IMR-90 (cell line): ENCODE measurements at regions not wholly inside any gene's neighbourhood (a gene's known extent, or its start where the extent isn't known, plus 50 kb on each side); places are given as distances from the start of the nearest gene placed in this dataset.

Experiments used
- ATAC-seq: fragments of 200-7000 bp; cut with Tn5 transposase; 2 replicates; pipeline ENCODE4 v1.9.1; 2020; ENCODE audit warnings: low read depth, mild to moderate bottlenecking, moderate library complexity
- BruUV-seq: library from RNA; stranded (reverse); fragments of 400-500 nt; replicated peaks from 2 replicates; lab custom pipeline; 2021; lab: Mats Ljungman, UMichigan
- CTCF ChIA-PET: fragments of 300-600 bp; formaldehyde crosslinking; extraction: SDS; loops from one replicate; lab custom pipeline; 2021; ENCODE audit warnings: antibody characterized with exemption; lab: Yijun Ruan, JAX
- POLR2A ChIA-PET: fragments of 300-600 bp; sonication (Branson Sonifier 250); formaldehyde crosslinking; loops from one replicate; lab custom pipeline; 2022; ENCODE audit warnings: antibody characterized with exemption; ENCODE audit not compliant: unreplicated experiment; lab: Charles Lee
- DNase-seq: peaks from one replicate; pipeline ENCODE4 v3.0.0; 2013
- H2AFZ ChIP-seq: replicated peaks from 2 replicates; pipeline ENCODE3; 2013; ENCODE audit warnings: low read length, mild to moderate bottlenecking; ENCODE audit not compliant: poor library complexity
- H2AK5ac ChIP-seq: 2 replicates; pipeline ENCODE4 v1.6.1; 2013; ENCODE audit warnings: low read depth, low read length, inconsistent platforms
- H2AK9ac ChIP-seq: replicated peaks from 2 replicates; pipeline ENCODE3; 2013; ENCODE audit warnings: mild to moderate bottlenecking, low read depth, low read length, moderate library complexity; ENCODE audit not compliant: poor library complexity
- H2BK120ac ChIP-seq: 2 replicates; pipeline ENCODE4 v1.6.1; 2013; ENCODE audit warnings: low read depth, low read length, inconsistent platforms
- H2BK15ac ChIP-seq: 3 replicates; pipeline ENCODE4 v1.6.1; 2013; ENCODE audit warnings: low read depth, low read length, inconsistent platforms
- H2BK20ac ChIP-seq: 2 replicates; pipeline ENCODE4 v1.6.1; 2013; ENCODE audit warnings: low read depth, mild to moderate bottlenecking, inconsistent platforms, low read length, moderate library complexity
- H2BK5ac ChIP-seq: 2 replicates; pipeline ENCODE4 v1.6.1; 2013; ENCODE audit warnings: mild to moderate bottlenecking, low read depth, low read length, inconsistent platforms; ENCODE audit not compliant: poor library complexity, severe bottlenecking
- H3K14ac ChIP-seq: replicated peaks from 2 replicates; pipeline ENCODE4 v1.6.1; 2013; ENCODE audit warnings: low read depth, low read length, inconsistent platforms
- H3K18ac ChIP-seq: 2 replicates; pipeline ENCODE4 v1.6.1; 2013; ENCODE audit warnings: low read depth, low read length, control low read depth
- H3K23ac ChIP-seq: 2 replicates; pipeline ENCODE4 v1.6.1; 2013; ENCODE audit warnings: low read depth, low read length, inconsistent platforms
- H3K27ac ChIP-seq: 2 replicates; pipeline ENCODE4 v1.5.1; 2013; ENCODE audit warnings: mild to moderate bottlenecking, control low read depth, low read length; ENCODE audit not compliant: insufficient read depth
- H3K27me3 ChIP-seq: 2 replicates; pipeline ENCODE4 v1.6.1; 2013; ENCODE audit warnings: low read length; ENCODE audit not compliant: control insufficient read depth, insufficient read depth
- H3K36me3 ChIP-seq: 2 replicates; pipeline ENCODE4 v1.6.1; 2013; ENCODE audit warnings: low read length, mixed read lengths; ENCODE audit not compliant: control insufficient read depth, insufficient read depth
- H3K4ac ChIP-seq: 2 replicates; pipeline ENCODE4 v1.6.1; 2013; ENCODE audit warnings: low read depth, low read length, inconsistent platforms
- H3K4me1 ChIP-seq: 2 replicates; pipeline ENCODE4 v1.6.1; 2013; ENCODE audit warnings: low read length, mixed read lengths; ENCODE audit not compliant: control insufficient read depth, insufficient read depth
- H3K4me2 ChIP-seq: 2 replicates; pipeline ENCODE4 v1.6.1; 2013; ENCODE audit warnings: low read depth, mild to moderate bottlenecking, control low read depth, low read length, moderate library complexity
- H3K4me3 ChIP-seq: 2 replicates; pipeline ENCODE4 v1.5.1; 2013; ENCODE audit warnings: low read depth, mild to moderate bottlenecking, control low read depth, low read length, moderate library complexity; ENCODE audit not compliant: insufficient read depth
- H3K56ac ChIP-seq: 2 replicates; pipeline ENCODE4 v1.6.1; 2013; ENCODE audit warnings: low read length, inconsistent platforms; ENCODE audit not compliant: insufficient read depth; ENCODE audit errors: extremely low read depth
- H3K79me1 ChIP-seq, 2 experiments: 2 replicates each; pipeline ENCODE4 v1.6.1; 2013; ENCODE audit warnings: low read length in 2 of 2, inconsistent platforms in 1 of 2, low read depth in 1 of 2
- H3K9ac ChIP-seq: 2 replicates; pipeline ENCODE4 v1.6.1; 2013; ENCODE audit warnings: low read depth, low read length, control low read depth
- H3K9me1 ChIP-seq: 2 replicates; pipeline ENCODE4 v1.6.1; 2013; ENCODE audit warnings: low read length, inconsistent platforms; ENCODE audit not compliant: insufficient read depth
- H3K9me3 ChIP-seq: 2 replicates; pipeline ENCODE4 v1.6.1; 2013; ENCODE audit warnings: low read length; ENCODE audit not compliant: control insufficient read depth, insufficient read depth
- H4K20me1 ChIP-seq: 2 replicates; pipeline ENCODE4 v1.6.1; 2013; ENCODE audit warnings: low read length, inconsistent platforms; ENCODE audit not compliant: insufficient read depth
- H4K5ac ChIP-seq: 2 replicates; pipeline ENCODE4 v1.6.1; 2013; ENCODE audit warnings: mild to moderate bottlenecking, low read depth, low read length, control low read depth
- H4K8ac ChIP-seq, 2 experiments: 2 replicates each; pipeline ENCODE4 v1.6.1; 2013; ENCODE audit warnings: low read depth in 2 of 2, low read length in 2 of 2, control low read depth in 1 of 2, inconsistent platforms in 1 of 2
- H4K91ac ChIP-seq: 2 replicates; pipeline ENCODE4 v1.6.1; 2013; ENCODE audit warnings: low read depth, low read length, inconsistent platforms; ENCODE audit not compliant: insufficient read depth
- CTCF ChIP-seq: conservative IDR thresholded peaks from 2 replicates; pipeline ENCODE4 v1.5.1; 2012; ENCODE audit warnings: mild to moderate bottlenecking, low read depth, low read length, improper control_type of control experiment
- ELK1 ChIP-seq: fragments of 150-350 bp; IDR thresholded peaks from 2 replicates; pipeline ENCODE4 v1.6.1; 2016; ENCODE audit warnings: low read depth, mild to moderate bottlenecking, low read length, moderate library complexity, borderline replicate concordance
- MAFK ChIP-seq: IDR thresholded peaks from 2 replicates; pipeline ENCODE4 v1.6.1; 2012; ENCODE audit warnings: low read depth, low read length, improper control_type of control experiment
- NFE2L2 ChIP-seq: fragments of 150-350 bp; IDR thresholded peaks from 2 replicates; pipeline ENCODE4 v1.6.1; 2016; ENCODE audit warnings: low read depth, mild to moderate bottlenecking, low read length
- POLR2A ChIP-seq: IDR thresholded peaks from 2 replicates; pipeline ENCODE4 v1.6.1; 2012; ENCODE audit warnings: mild to moderate bottlenecking, low read depth, low read length
- RCOR1 ChIP-seq: IDR thresholded peaks from 2 replicates; pipeline ENCODE4 v1.6.1; 2012; ENCODE audit warnings: mild to moderate bottlenecking, low read length, improper control_type of control experiment; ENCODE audit not compliant: insufficient replicate concordance
- RFX5 ChIP-seq: IDR thresholded peaks from 2 replicates; pipeline ENCODE4 v1.8.0; 2012; ENCODE audit warnings: low read depth, mild to moderate bottlenecking, low read length, moderate library complexity
- WGBS, 2 experiments: methylation state at CpG; one replicate each; pipeline versions ENCODE4 v1.1.5 to v1.1.7; 2013; ENCODE audit warnings: missing lambda C conversion rate in 2 of 2; ENCODE audit not compliant: insufficient read length in 1 of 2; ENCODE audit errors: extremely low coverage in 2 of 2; 5-methylcytosine and 5-hydroxymethylcytosine counted together
- dilution Hi-C: fragments of 300-500 bp; cut with HindIII; formaldehyde crosslinking; loops from one replicate; pipeline ENCODE4 v1.14.3; 2018; ENCODE audit warnings: low sequenced_read_pairs; ENCODE audit not compliant: unreplicated experiment
- in situ Hi-C: fragments of 300-500 bp; cut with MboI; formaldehyde crosslinking; loops from 3 replicates; pipeline ENCODE4 v1.14.3; 2019; ENCODE audit warnings: low sequenced_read_pairs, inconsistent platforms, mixed read lengths
- intact Hi-C: fragments of 100-400 bp; cut with micrococcal nuclease; formaldehyde crosslinking; loops from 2 replicates; pipeline ENCODE4 v1.10.0; 2022

DNA sequence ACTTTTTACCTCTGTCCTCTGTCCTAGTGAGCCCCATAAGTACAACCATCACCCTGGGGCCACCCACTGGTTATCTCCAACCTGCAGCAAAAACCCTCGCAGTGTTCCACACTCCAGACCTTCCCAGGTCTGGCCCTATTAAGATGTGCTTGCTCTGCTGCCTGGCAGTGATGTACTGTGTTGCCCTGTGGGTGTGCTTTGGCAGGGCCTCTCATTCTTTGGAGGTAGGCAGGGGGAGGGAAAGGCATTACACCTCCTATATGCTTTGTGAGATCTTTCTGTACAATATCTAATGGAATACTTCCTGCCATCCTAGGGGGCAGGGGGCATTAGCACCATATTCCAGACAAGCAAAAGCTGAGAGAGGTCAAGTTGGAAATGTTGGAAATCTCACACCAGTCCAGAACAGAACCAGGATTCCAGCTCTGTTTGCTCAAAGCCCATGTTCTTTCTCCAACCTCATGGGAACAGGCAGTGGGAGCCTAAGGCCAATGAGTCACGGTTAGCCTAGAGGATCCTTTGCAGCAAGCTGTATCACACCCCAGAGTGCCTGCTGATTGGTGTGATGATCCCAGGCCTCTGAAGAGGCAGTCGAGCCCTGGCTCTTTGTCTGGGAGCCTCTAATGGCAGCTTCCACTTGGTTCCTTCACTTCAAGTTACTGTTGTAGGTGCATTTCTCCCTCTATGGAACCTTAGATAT lies 59.7 kb upstream of the UBL3 start (continued):
- TF ChIP-seq RCOR1 = no peak

DNA sequence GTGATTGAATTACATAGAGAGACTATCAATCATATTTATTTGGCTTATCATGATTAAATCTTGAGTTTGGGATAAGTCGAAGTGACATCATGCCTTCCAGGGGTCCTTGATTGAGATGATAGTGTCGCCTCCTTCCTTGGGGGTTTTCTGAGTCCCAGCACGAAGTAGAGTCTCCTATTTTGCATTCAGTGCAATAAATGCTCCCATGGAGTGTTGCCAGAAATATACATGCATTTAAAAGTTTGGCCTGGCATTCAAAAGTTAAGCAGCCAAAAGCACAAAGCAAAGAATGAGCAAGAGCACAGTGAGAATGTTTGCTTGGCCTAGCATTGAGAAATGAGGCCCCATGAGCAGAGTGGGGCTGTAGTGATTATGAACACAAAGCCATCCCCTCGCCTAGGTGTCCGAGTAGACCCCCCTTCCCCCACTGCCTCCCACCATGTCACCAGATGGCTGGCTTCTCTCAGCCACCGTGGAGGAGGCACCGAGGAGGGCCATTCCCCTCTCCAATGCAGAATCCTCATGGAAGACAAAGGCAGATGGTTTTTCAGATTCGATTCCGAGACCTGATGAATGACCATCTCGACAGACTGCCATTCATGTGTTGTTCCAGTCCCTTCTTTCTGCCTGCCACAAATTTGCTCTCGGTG lies 58.8 kb upstream of the UBL3 start:
- H3K36me3 ChIP-seq = no peaks in the 10 kb centered on the region
- in situ Hi-C loops = no loop called here
- no peak overlapping the region for H4K8ac ChIP-seq
- no peak for ATAC-seq
- DNase-seq = no peak
- H3K79me1 ChIP-seq = no peaks in the 10 kb centered on the region
- H3K23ac ChIP-seq = no peak overlapping the region
- H3K9me1 ChIP-seq = peaks cover 14% of the 10 kb centered on the region
- H2AK5ac ChIP-seq = peak overlapping the region; percentile 31; the same call in 1 of the 2 replicates
- no peak overlapping the region for H3K4ac ChIP-seq
- intact Hi-C loops = no loop called here
- no peak overlapping the region for H3K56ac ChIP-seq
- no peak overlapping the region for H2BK20ac ChIP-seq
- no peaks in the 10 kb centered on the region for H3K9me3 ChIP-seq
- H3K27ac ChIP-seq = no peak overlapping the region
- H2AFZ ChIP-seq = no peak overlapping the region
- TF ChIP-seq CTCF (no peak), POLR2A (no peak), MAFK (no peak), NFE2L2 (no peak), ELK1 (no peak), RCOR1 (no peak), RFX5 (no peak)
- H2BK5ac ChIP-seq = no peak overlapping the region
- no peak overlapping the region for H3K4me3 ChIP-seq
- no peak overlapping the region for H4K5ac ChIP-seq
- ChIA-PET POLR2A (no interaction called here), CTCF (interaction anchor here (1.5 kb wide), 1 partner anchor 15 kb away, joined by 3 read pairs; no protein-coding TSS in a partner anchor)
- H3K4me2 ChIP-seq = no peak overlapping the region
- H4K20me1 ChIP-seq = no peaks in the 10 kb centered on the region
- H3K4me1 ChIP-seq = peaks cover 4% of the 10 kb centered on the region; the same call in 1 of the 2 replicates
- H2BK120ac ChIP-seq = no peak overlapping the region
- H2BK15ac ChIP-seq = no peak overlapping the region
- H3K27me3 ChIP-seq = no peaks in the 10 kb centered on the region
- no peak overlapping the region for H3K18ac ChIP-seq
- no TSS peak for BruUV-seq
- 74% methylated on average over 6 of the region's 11 CpGs; no CpG with 5 or more reads in 1 of the 2 experiments for WGBS, 2 experiments
- H3K9ac ChIP-seq = no peak overlapping the region
- H2AK9ac ChIP-seq = no peak overlapping the region
- H4K91ac ChIP-seq = no peak overlapping the region
- no peak overlapping the region for H3K14ac ChIP-seq
- dilution Hi-C loops = no loop called here
